GM12872 (cell line): ENCODE measurements at regions not wholly inside any gene's neighbourhood (a gene's known extent, or its start where the extent isn't known, plus 50 kb on each side); places are given as distances from the start of the nearest gene placed in this dataset.

Source experiments
- TF ChIP-seq, protein P1 (sequence below): IDR thresholded peaks from 3 replicates; pipeline ENCODE4 v1.5.1; 2011; ENCODE audit warnings: low read depth, mild to moderate bottlenecking, low read length, moderate library complexity; ENCODE audit not compliant: insufficient read depth

- TF ChIP-seq, protein P1, sequence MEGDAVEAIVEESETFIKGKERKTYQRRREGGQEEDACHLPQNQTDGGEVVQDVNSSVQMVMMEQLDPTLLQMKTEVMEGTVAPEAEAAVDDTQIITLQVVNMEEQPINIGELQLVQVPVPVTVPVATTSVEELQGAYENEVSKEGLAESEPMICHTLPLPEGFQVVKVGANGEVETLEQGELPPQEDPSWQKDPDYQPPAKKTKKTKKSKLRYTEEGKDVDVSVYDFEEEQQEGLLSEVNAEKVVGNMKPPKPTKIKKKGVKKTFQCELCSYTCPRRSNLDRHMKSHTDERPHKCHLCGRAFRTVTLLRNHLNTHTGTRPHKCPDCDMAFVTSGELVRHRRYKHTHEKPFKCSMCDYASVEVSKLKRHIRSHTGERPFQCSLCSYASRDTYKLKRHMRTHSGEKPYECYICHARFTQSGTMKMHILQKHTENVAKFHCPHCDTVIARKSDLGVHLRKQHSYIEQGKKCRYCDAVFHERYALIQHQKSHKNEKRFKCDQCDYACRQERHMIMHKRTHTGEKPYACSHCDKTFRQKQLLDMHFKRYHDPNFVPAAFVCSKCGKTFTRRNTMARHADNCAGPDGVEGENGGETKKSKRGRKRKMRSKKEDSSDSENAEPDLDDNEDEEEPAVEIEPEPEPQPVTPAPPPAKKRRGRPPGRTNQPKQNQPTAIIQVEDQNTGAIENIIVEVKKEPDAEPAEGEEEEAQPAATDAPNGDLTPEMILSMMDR: no peak
These were observed 142.1 kb upstream of the FOXF1 start for GRCh38 chr16:86368261-86368660.

DNA sequence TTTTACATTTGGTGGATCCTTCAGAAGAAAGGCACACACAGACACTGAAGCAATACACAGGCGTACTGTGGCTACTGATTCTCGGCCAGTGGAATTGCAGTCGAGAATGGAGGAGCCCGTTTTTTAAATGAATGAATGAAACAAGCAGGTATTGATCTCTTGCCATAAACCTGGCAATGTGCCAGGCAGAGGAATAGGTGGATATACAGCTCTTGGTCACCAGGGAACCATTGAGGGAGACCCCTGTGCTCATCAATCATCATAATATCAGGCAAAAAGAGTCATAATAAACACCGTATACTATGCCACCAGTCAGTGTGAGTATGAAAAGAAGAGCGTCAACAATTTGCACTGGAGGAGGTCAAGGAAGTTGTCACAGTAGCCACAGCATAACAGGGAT is 140.3 kb upstream of the FOXF1 start:
- TF ChIP-seq, protein P1: no peak

DNA sequence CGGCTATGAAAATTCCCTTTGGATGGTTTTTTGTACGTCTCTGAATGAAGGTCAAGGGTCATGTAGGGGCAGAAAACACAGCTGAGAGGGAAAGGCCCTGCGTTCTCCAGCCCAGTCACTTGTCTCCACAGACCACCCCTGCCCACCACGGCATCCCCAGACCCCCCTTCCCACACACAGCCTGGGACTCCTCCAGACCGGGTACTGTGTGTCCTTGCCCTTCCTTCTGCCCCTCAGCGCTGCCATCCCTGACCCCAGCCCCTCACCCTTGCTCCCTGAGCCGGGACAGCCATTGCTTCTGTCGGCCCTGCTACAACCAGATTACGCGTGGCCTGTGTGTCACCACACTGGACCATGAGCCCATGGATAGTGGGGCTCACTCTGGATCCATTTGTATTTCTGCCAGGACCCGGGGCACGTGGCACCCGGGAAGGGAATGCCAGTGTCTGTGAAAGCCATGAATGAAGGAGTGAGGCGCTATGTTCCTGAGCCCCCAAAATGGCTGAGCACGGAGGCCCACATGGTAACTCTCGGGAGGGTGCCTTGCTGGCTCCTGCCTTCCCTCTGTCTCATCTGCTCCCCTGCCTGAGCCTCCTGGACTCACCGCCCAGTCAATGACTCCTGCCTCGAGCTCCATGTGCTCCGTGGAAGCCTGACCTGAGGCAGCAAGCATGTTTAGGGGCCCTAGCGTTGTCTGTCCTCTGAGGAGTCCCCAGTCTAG is 139.1 kb upstream of the FOXF1 start:
- TF ChIP-seq, protein P1: no peak

DNA sequence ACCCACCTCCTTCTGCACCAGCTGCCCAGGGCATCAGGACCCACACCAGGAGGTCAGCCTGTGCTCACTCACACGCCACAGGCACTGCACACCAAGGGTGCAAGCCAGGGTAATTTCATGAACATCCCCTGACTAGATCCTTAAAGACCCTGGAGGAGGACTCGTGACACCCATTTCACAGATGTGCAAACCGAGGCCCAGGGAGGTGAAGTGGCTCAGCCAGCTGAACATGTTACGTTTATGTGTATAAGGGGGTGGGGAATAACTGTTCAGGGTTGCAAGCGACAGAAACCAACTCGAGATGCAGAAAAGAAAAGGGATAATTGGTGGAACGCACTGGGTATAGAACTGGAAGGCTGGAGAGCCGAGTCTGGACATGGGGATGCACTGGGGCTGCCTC is 138.1 kb upstream of the FOXF1 start:
- TF ChIP-seq, protein P1: no peak

GRCh38 chr16:86373276-86373901 is 136.9 kb upstream of the FOXF1 start:
- TF ChIP-seq, protein P1: no peak

DNA sequence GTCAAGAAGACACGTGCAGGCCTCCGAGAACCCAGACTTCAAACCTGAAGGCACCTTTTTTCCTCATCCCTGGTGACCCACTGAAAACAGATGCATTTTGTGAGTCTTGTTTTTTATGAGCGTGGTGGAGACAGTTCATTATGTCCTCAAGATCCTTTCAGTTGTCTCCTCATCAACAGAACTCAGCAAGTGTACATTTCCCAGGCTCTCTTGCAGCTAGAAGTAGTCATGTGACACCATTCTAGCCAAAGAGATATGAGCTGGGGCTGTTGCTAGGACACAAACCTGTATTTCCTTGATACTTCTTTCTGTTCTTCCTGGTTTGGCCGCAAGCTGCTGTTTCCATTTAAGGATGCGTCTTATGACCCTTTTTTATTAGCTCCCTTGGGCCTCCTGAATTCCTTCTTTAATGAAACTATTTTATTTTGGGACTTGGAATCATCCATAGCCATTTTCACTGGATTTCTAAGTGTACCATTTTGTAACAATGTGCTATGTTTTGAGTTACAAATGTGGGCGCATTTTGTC is 135.7 kb upstream of the FOXF1 start:
- TF ChIP-seq, protein P1: no peak

DNA sequence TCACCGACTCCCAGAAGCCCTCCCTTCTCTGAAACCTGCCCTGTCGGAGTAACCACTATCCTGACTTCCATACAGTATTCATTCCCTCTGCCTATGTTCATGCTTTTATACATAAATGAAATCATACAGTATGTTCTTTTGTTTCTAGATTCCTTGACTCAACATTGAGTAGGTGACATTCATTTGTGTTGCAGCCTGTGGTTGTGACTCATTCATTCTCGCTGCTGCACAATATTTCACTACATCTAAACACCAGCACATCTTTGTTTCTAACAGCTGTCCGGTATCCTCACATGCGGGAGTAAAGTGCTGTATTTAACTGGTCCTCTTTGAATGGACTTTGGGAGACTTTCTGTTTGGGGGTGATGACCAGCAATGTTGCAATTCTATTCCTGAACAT is 135.0 kb upstream of the FOXF1 start:
- TF ChIP-seq, protein P1: no peak
